GM21367 (cell line): ENCODE measurements at regions not wholly inside any gene's neighbourhood (a gene's known extent, or its start where the extent isn't known, plus 50 kb on each side); places are given as distances from the start of the nearest gene placed in this dataset.

ENCODE experiments used
- ATAC-seq: cut with Tn5 transposase; IDR thresholded peaks from one replicate; pipeline ENCODE4 v1.9.1; 2021; ENCODE audit not compliant: unreplicated experiment

DNA sequence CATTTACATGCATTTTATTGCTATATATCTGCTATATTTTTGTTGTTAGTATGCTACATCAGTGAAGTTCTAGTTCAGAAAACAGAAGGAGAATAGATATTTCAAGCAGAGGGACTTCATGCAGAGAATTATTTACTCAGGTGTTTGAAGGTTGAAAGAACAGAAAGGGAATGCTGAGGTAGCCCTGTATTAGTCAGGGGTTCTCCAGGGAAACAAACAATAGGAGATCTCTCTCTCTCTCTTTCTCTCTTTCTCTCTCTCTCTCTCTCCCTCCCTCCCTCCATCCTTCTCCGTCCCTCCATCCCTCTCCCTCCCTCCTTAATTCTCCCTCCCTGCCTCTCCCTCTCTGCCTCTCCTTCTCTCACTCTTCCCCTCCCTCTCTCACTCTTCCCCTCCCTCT, 114.3 kb upstream of the TDRD3 start:
- ATAC-seq, result no peak

DNA sequence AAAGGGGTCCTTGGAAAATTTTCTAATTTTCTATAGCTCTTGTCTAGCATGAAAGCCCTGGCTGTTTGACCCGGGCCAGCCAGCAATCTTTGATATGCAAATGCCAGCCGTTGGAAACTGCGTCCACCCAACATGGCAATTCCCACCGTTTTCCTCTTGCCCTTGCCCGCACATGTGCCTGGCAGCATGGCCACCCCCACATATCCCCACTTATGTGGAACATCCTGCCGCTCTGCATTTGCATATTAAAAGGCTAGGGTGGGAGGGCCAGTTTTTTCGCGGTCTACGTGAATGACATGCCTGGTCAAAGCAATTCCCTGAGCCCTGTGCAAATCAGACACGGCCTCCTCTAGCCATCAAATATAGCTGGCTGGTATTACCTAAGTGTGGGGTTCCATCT, 110.3 kb upstream of the TDRD3 start:
- ATAC-seq, result no peak

DNA sequence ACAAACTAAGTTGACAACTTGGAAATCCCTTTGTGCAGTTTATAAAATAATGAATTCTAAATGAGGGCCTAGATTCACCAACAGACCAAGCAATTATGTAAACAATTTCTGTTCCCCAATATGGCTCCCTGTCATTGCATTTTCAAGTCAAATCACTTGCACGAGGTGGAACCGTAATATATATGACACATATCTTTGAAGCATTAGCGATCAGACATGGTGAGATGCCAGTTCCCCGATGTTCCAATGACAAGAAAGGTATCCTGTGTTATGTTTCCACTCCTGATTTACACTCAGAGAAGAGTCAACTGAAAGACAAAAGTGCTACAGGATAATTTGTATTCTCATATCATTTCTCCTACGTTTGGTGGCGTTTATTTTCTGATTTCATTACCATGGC, 108.5 kb upstream of the TDRD3 start:
- no peak for ATAC-seq

DNA sequence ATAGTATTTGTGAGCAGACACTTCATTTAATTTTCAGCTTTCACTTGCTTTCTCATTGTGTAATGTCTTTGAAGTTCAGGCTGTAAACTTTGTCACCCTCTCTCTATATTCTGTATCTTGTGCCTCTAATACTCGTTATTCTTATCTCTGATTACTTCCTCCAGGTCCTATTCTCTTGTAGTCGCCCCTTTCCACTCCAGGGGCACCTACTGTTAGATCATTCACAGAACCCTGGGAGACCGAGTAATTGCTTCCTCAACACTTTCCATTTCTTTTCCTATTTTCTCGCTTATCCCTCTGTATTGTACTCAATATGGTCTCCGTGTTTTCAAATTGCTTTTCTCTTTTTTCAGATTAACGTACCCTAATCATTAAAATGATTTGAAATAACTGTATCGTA, 93.9 kb upstream of the TDRD3 start:
- ATAC-seq, result no peak

DNA sequence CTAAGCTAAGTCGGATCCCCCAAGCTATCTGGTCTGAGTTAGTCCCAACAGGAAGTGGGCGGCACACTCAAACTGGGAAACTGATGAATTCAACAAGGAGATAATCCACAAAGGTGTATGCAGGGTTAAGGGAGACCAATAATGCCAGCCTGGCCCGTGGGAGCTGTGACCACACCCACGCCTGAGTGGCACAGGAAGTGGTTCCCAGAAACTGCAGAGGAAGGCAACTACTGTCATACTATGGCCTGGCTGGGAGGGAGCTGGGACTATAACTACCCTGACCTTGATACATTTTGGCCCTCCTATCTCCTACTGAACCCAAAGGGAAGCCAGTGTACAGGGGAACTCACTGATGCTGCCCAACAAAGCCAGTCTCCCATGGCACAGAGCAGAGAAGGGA, 85.5 kb upstream of the TDRD3 start:
- no peak for ATAC-seq

DNA sequence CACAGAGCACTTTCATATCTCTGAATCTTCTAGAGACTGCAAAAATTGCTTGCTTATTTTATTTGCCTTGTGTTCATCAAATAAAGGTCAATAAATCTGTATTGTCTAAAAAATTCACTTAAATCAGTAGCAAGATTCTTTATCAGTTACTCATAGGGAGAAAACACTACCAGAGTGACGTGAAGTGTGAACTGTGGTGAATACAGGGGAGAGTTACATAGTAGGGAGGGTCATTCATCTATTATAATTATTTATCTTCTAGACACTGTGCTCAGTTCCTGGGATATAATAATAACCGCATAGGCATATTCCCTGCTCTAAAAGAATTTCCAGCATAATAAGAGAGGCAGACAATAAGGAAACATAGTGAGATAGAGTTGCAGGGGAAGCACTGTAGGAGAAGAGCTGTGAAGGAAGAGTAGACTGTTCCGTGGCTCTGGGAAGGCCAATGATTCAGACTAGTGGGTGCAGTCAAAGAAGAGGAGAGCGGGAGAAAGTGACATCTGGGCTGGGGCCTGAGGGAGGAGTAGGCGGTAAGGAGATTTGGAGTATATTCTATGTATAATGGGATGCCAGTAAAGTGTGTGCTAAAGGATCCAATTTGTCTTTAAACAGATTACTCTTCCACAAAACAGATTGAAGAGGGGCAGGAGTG, 84.0 kb upstream of the TDRD3 start:
- no peak for ATAC-seq

DNA sequence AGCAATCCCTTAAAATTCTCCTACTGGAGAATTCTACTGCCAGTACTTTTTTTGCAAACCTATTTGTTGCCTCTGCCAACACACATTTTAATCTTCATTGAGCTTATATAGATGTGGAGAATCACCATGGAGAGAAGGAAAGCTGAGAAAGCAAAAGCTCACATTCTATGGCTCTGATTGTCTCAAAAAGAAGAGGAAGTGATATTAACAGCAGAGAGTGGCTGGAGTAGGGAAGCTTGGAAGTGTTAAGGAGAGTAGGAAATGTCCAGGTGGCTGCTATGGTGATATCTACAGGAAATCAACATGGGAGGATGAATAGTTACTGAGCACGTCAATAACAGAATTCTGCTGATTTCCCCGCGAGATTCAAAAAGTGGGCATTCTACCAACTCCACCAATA, 78.8 kb upstream of the TDRD3 start:
- ATAC-seq, result no peak

DNA sequence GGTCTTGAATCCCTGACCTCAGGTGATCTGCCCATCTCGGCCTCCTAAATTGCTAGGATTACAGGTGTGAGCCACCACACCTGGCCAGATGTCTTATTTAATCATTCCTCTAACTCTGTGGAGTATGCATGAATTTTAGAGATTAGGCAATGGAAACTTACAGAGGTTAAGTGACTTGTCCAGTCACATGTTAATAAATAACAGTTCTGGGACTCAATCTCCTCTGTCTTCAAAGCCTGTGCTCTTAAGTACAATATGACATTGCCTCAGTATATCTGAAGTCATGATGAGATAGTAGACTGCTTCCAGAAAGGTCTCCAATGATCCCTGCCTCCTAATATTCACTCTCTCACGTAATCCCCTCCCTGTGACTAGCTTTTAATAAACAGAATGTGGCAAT, 72.9 kb upstream of the TDRD3 start:
- no peak for ATAC-seq

DNA sequence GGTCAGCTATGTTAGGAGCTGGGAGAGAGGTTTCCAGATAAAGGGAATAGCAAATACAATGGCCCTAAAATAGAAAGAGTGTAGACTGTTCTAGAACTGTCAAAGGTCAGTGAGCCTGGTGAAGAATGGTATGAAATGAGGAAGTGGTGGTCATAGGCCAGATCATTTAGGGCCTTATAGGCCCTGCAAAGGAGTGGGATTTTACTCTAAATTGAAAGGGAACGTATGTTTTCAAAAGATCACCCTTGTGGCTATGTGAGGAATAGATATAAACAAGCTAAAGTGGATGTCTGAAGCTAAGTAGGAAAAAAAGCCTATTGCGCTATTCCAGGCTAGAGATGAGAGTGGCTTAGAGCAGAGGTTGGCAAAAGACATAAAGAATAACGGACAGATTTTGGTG, 70.7 kb upstream of the TDRD3 start:
- no peak for ATAC-seq

DNA sequence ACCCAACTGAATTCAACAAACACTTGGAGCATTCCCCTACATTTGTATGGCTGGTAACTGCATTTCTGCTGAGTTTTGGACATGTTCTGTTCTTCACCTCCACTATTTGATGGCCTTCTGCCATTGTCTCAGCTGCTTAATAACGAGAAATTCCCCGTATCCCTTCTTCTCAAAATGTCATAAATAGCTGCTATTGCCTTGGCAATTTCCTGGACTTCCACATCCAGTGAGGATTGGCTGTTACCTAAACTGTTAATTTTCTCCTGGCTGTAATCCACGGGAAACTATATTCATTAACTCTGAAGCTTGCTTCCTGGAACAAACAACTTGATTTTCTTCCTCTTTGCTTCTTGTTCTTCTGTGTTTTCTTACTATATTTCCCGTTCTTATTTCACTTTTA, 69.5 kb upstream of the TDRD3 start:
- ATAC-seq, result no peak

DNA sequence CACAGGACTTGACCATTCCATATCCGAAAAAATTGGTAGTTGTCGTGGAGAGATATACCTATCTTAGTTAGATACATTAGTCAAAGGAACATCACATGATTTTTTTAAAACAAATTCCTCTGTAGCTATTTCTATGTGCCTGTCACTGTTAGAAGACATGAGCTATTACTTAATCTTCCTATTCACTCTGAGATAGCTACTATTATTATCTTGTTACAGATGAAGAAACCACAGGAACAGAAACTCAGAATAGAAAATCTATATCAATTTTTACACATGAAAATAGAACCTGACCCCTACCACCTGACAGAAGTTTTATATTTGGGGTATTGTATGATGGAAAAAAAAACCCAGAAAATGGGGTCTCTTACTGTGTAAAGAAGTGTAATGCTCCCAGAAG, 68.9 kb upstream of the TDRD3 start:
- no peak for ATAC-seq

DNA sequence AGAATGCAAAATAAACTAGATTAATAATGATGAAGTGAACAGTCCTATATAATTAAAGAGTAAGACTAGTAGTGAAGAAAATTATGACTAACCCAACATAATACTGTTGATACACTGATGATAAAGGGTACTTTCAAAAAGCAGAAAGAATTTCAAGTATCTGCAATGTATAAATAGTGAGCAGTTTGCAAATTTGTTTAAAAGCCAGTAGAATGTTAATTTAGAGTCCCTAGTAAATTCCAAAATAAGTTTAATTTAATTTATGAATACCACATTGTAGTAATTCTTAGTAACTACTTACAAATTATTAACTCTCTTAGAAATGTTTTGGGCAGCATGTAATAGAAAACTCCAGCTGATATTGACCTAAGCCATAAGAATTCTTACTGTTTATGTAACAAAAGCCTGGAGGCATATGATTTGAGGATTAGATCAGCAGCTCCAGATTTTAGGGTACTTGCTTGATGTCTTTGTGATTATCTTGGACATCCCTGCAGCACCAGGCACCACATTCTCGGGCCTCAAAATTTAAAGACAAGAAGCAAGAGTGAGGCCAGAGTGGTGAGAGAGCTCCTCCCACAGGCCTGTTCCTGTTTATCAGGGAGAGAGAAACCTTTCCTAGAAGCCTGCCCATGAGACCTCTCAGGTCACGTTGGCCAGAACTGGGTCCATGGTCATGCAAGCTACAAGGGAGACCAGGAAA, 67.6 kb upstream of the TDRD3 start:
- peak; percentile 79 for ATAC-seq

DNA sequence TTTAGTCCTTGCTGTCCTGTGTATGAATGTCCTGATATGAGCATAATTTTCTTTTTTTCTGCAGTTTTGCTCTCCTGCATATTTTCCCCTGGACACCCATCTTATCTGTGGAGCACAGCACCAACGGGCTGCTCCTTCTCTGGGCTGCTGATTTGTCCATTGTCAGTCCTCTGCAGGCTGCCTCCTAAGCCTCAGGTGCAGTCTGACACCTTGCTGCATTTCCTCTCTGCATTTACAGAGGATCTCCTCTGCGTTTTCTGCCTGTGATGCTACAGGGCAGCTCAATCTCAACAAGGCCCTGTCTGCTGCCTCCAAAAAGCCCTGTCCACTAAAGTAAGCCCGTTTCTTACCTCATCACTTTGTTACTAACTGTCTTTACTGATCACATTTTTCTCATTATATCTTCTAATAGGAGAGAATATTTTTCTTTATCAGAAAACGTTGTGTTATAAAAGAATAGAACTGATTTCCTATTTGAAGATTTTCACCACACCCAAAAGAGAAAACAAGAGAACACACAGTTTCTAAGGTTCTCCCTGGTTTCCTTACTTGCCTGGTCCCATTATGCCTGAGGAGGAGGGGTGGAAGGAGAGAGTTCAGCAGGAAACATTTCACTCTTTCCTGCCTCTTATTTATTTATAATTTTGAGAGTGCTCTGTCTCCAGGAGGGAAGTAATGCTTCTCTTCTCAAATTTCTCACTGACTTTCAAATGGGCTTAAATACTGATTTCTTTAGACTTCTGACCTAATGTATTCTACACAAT, 65.6 kb upstream of the TDRD3 start:
- ATAC-seq, result no peak

DNA sequence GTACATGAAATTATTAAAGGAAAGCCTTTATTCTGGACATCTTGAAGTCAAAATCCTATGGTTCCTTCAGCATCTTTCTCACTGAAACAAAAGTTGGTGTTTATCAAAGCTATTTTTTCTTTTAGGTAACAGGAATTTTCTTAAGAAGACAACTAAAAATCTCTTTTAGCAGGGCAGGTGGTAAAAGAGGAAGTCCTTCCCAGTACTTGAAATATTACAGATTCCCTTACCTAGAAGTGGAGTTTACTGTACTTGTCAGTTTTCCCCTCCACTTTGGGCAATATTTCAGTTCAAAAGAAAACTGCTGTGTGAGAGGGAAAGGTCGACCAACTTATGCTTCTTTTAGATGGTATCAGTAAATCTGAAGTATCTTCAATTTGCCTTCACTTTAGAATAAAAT, 64.3 kb upstream of the TDRD3 start:
- no peak for ATAC-seq

DNA sequence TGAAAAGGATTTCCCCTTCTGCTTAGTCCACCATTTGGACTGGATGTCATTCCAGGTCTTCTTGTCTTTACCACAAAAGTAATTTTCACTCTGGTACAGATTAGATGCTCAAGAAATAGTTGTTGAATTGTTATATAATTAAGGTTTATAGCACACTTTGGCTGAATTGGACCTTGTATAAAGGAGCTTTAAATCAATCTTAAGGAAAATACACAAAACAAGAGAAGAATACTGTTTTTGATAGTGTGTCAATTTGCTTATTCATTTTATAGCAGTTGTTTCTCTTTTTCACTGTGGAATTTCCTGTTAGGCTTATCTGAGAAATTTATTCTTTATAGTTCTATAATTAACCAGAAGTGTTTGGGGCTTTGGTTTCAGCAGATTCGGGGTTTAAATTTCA, 62.7 kb upstream of the TDRD3 start:
- ATAC-seq, result no peak

DNA sequence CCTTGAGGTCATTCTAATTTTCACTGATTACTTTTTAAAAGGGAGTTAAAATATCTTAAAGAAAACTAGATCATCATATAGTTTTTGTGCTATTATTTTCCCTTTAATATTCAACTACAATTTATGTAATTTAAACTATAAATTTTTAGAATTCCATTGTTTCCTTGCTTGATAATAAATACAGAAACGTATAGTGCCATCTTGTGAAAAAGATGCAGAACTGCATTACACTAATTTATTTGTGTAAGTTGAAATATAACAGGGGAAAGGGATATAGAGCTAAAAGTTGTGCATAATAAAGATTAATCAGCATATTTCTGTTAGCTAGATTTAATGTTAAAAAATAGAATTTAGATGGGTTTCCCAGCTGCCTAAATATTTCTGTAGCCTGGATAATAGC, 61.5 kb upstream of the TDRD3 start:
- no peak for ATAC-seq

DNA sequence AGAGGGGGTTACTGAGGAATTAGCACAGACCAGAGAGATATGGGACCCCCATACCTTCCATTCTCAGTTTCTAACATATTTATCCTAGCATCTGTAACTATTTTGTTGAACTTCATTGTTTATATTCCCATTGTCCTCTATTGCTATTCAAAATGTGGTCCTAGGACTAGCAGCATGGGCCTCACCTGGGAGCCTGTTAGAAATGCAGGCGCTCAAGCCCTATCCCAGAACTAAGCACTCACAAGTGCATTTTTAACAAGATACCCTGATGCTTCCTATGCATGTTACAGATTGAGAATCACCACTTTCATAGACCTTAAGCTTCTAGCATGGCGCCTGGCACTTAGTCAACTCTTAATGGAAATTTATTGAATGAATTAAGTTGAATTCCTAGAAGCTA, 58.3 kb upstream of the TDRD3 start:
- ATAC-seq, result no peak

DNA sequence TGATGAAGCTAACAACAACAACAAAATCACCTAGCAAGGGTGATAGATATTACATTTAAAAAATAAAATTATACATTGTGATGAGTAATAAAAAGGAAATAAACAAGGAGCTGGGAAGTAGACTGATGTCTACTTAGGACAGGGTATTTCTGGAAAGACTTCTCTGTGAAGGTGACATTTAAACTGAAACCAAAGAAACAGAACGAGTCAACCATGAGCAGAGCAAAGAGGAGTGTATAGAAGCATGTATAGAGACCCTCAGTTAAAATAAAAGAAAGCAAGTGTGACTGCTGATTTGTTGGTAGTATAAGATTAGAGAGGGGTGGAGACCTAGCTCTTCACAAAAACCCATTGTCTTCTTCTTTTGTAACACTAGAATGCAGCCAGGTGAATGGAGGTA, 53.0 kb upstream of the TDRD3 start:
- ATAC-seq, result no peak

DNA sequence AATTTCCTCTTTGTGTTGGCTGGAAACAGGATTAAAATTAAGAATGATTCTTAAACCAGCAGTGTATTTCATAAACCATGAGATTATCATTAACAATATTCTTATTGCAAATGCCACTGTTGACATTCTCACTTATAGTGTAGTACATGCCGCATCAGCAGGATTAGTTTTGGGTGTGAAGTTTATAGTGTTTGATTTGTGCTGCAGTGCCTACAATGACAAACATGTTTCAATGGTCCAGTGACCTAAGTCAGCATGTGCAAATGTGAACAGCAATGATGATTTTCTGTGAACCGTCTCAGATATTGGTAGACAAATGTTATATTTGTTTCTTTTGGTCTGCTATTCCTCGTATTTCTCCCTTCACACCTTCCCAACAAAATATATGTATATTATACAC, 49.8 kb upstream of the TDRD3 start:
- ATAC-seq, result no peak
